CD4-positive, alpha-beta T cell treated with Interleukin-6 for 4 hours (primary cell): ENCODE measurements at regions not wholly inside any gene's neighbourhood (a gene's known extent, or its start where the extent isn't known, plus 50 kb on each side); places are given as distances from the start of the nearest gene placed in this dataset.
"Not testable (repeated sequence)": the region's sequence is repeated elsewhere in the genome, so short reads cannot be mapped to it uniquely, and the experiment has no call there.

Experiments used
- DNase-seq: peaks from one replicate; pipeline ENCODE4 v3.0.0-alpha.2; 2020; ENCODE audit warnings: mixed read lengths

DNA sequence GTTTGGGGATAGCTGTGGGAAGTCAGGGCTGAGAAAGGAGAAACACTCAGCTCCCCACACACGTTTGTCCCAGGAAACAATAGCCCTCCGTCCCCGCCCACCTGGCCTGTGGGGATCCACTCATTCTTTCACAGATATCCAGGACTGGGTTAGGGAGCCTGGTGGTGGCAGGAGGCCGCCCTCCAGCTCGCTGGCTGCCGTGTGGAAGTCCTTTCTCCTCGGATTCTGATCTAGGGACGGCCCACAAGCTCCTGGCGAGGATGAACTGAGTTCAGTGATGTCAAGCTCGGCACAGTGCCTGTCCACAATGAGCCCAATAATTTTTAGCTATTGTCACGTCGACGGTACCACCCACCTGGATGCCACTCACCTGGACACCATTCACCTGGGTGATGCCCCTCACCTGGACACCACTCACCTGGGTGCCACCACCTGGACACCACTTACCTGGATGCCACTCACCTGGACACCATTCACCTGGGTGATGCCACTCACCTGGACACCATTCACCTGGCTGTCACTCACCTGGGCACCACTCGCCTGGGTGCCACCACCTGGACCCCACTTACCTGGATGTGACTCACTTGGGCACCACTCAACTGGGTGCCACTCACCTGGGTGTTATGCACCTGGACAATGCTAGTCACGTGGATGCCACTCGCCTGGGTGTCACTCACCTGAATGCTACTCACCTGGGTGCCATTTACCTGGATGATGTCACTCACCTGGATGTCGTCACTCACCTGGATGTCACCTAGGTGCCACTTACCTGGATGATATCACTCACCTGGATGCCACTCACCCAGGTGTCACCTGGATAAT is 172.5 kb upstream of the FOXF1 start:
- no peak for DNase-seq

DNA sequence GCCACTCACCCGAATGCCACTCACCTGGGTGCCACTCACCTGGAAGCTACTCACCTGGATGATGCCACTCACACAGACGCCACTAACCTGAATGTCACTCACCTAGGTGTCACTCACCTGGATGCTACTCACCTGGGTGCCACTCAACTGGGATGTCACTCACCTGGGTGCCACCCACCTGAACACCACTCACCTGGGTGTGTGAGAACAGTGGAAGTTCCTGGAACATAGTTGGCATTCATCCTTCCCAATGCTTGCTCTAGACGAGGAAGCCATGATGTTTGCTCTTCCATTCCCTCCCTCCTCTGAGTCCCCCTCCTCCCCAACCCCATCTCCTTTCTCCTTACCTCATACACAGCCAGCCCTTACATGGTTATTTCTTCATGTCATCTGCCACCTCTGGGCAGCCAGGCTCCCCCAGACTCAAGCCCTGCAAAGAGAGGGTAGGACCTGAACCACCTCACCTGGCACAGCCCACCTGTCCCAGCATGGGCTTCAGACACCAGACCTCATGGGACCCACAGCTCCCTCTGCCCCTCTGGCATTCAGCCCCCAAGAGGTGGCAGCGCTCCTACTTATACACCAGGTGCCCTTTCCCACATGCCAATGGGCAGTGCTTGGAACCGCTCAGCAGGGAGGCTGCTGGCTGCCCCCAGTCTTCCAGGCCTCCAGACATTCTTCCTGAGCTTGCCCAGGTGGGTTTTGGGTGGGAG is 171.8 kb upstream of the FOXF1 start:
- no peak for DNase-seq

DNA sequence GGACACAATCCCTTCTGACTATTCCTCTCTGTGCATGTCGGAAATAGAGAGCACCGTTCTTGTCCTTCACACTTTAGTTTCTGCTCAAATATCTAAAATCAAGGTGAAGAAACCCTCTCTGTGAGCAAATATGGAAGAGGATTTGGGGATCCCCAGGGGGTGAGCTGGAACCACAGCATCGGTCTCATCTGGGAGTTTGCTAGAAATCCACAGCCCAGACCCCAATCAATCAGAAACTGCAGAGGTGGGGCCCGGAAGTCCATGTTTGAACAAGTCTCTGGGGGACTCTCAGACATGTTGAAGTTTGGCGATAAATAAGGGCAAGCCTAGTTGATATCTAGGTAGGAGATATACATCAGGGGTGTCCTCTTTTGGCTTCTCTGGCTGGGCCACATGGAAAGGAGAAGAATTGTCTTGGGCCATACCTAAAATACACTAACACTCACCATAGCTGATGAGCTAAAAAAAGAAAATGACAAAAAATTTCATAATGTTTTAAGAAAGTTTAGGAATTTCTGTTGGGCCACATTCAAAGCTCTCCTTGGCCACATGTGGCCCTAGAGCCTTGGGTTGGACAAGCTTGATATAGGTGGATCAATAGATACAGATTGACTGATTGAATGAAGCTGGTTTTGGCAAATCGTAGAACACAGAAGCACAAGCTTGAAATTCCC is 168.0 kb upstream of the FOXF1 start:
- no peak for DNase-seq

DNA sequence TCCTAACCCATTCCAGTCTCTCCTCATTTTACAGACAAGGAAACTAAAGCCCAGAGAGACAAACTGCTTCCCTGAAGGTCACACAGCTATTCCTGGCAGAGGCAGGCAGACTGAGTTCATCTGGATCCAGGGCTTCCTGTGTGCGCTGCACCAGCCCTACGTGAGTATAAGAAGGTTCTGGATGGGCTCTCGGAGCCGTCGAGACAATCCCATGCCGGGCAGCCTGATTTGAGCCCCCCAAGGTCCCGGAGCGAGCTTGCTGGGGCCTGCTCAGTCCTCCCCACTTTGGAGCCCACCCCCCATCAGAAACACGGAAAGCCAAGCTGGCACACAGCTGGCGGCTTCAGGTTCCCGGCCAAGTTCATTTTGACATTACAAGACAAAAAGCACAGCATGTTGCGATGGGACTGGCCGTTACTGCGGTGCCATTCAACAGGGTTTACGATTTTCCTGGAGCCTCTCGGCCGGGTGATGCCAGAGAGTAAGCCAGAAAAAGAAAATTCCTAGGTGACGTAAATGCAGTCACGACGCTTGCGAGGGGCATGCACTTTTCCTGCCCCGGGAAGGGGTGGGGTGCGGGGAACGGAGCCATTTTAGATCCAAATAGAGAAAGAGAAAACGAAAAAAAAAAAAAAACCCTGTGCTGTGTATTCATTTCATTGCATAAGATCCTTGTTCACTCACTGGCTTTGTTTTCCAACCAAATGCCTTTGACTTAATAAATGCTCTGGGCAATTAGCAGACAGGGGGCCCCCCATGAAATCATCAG is 167.1 kb upstream of the FOXF1 start:
- no peak for DNase-seq

DNA sequence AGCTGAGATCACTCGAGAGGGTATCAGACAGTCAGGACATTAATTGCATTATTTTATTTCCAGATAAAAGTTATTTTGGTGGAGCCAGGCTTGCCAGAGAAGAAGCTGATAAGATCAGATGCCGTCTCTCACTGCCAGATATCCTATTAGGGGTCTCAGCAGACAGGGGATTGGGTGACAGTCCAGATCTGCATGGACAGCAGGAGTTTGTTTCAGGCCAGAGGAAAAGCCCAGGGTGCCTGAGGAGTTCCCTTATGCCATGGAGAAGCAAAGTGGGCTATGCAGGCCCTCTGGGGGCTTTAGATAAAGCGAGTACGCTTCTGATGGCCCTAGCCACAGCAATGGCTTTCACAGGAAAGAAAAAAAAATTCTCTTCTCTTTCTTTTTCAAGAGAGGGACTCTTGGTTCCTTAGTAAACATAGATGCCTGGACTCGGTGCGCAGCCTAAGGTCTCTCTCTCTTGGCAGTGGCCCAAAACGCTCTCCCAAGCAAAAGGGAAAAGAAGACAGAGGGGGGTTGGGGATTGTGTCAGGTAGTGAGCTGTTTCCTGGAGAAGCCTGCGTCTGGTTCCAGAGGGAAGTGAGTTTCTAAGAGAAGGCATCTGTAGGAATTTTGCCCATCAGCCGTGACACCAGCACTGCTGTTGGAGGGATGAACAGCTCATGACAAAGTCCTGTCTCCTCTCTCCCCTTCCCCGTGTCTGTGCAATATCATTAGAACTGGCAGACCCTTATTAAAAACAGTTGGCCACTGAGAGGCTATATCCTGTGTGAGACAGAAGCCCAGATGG is 166.3 kb upstream of the FOXF1 start:
- no peak for DNase-seq

DNA sequence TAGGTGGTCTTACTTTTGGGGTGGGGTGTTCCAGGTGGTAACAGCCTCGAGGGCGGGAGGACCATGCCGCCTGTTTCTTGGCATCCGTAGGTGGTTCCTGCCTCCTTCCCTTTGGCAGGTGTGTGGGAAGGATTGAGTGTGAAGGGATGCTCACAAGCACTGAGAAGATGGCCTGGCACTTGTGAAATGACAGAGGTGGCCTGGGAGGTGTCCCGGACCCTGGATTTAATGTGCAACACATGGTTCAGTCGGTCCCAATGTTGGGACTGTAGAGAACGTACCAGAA is 165.8 kb upstream of the FOXF1 start:
- DNase-seq = no peak

DNA sequence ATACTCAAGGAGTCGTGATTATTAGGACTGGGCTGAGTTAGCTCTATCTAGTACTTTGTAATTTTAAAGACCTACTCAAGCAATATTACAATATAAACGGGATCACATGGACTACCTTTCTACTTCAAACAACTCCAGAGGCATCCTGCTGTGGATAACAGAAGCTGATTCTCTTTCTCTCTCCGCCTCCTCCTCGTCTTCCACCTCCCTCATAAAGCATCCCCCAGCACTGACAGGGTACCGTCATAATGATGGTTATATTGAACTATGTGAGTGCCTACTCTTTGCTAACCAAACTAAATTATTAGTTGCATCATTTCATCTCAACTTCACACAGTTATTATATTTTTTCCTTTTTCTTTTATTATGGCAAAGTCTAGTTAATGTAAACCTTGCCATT is 165.4 kb upstream of the FOXF1 start:
- no peak for DNase-seq

DNA sequence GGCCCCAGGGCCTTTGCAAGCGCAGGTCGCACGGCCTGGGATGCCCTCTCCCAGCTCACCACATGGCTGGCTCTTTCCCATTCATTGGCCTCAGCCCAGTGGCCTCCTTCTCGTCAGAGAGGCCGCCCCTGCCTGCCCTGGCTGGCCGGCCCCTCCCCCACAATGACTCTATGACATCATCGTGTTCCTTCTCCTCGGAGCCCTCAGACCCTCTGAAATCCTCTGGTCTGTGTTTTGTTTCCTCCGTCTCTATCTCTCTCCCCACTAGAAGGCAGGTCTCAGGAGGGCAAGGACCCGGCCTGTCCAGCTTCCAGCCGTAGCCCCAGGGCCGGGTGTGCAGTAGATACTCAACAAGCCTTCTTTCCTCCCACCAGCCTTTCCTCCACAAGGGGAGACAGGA is 164.8 kb upstream of the FOXF1 start:
- DNase-seq = no peak

DNA sequence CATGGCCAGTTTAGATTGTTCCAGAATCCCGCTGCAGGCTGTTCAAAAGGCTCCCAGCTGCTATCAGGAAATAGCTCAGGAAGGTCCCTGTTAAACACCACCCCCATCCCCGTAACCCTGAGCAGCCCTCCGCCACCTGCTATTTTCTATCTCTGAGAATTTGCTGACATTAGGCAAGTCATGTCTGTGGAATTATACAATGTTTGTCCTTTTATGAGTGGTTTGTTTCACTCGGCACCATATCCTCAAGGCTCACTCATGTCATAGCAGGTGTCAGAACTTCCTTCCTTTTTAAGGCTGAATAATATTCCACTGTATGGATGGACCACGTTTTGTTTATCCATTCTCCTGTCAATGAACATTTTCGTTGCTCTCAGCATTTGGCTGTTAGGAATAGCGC is 164.3 kb upstream of the FOXF1 start:
- DNase-seq = no peak

DNA sequence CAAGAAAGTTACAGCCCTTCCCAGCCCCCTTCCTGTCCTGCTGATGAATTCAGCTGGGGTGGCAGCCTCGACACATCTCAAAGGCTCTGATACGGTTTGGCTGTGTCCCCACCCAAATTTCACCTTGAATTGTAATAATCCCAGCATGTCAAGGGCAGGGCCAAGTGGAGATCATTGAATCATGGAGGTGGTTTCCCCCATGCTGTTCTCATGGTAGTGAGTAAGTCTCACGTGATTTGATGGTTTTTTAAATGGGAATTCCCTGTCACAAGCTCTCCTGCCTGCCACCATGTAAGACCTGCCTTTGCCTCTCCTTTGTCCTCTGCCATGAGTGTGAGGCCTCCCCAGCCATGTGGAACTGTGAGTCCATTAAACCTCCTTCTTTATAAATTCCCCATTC is 163.2 kb upstream of the FOXF1 start:
- DNase-seq = no peak

DNA sequence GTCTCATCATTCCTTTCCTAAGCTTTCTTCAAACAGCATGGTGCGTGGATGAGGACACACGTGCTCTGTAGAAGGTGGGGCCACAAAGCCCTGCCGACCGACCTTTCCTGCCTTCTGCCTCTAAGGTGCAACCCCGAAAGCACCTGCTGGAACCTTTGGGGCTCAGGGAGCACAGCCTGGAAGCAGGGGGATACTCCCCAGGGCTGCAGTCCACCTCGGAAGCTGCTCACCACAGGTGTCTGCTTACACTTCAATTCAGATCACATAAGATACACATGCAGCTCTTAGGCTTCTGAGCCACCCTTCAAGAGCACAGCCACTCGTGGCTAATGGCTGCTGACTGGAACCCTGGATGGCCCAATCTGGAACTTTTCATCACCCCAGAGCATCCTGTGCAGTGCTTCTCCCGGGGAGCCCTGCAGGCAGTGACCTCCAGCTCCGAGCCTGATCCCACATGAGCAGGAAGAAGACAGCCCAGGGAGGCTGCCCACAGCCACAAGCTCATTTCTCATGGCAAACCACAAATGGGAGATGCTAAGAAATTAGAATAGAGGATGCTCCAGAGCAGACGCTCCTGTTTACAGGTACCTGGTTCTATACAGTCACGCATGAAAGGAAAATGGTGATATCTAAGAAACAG is 162.3 kb upstream of the FOXF1 start:
- DNase-seq = no peak

DNA sequence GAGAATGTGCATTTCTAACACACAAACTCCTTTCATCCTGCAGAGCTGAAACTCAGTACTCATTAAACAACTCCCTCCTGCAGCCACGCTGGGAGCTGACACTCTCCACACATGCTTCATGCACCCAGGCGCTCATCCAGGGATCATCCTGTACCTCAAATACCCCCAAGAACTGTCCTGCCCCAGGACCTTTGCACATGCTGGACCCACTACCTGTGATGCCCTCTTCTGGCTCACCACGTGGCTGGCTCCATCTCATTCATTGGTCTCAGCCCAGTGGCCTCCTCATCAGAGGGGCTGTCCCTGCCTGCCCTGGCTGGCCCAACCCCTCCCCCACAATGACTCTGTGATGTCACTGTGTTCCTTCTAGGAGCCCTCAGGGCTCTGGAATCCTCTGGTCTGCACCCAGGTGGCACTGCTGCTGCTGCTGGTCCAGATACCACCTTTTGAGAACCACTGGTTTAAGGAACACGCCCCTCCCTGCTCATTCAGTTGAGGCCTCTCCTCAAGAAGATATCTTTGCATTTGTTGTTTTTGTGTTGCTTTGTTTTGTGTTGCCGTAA is 160.9 kb upstream of the FOXF1 start:
- no peak for DNase-seq

DNA sequence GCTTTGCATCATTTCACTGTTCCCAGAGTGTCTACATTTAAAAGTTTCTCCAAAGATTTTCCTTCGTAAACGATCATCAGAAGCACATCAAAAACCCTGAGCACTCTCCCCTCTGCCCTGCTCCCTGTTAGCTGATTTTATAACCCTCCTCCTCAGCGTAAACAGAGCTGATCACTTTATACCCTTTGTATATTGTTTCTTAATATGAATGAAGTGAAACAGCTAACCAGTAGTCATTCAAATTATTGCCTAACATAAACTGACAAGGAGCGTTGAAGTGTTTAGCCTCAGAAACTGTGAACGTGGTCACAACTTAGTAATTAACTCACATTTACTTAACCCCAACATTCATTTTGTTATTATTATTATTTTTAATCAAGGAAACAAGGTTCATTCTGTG is 160.0 kb upstream of the FOXF1 start:
- no peak for DNase-seq

DNA sequence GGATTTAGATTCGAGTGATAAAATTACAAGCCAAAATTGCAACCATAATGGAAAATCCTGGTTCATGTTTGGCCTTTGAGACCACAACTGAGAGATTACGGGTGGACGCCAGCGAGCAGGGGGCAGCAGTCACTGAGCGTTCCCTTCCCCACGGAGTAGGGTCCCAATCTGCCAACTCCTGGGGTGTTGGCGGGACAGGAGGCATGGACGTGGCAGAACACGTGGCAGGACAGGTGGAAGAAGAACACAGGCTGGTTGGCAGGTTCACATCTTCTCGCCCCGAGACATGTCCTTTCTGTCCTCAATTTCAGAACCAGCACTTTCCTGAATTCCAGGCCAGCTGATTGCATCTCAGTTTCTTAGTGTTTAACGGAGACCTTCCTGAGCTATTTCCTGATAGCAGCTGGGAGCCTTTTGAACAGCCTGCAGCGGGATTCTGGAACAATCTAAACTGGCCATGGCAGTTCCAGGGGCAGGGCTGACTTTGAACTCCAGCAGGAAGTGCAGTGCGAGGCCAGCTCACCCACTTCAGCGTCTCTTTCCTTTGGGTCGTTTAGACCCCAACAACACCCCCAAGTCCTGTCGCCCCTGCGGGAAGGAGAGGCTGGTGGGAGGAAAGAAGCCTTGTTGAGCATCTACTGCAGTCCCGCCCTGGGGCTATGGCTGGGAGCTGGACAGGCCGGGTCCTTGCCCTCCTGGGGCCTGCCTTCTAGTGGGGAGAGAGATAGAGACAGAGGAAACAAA is 159.1 kb upstream of the FOXF1 start:
- DNase-seq = no peak

DNA sequence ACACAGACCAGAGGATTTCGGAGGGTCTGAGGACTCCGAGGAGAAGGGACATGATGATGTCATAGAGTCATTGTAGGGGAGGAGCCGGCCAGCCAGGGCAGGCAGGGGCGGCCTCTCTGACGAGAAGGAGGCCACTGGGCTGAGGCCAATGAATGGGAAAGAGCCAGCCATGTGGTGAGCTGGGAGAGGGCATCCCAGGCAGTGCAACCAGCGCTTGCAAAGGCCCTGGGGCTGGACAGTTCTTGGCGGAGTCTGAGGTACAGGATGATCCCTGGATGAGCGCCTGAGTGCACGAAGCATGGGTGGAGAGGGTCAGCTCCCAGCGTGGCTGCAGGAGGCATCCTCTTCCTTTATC is 158.6 kb upstream of the FOXF1 start:
- not testable (repeated sequence) for DNase-seq

DNA sequence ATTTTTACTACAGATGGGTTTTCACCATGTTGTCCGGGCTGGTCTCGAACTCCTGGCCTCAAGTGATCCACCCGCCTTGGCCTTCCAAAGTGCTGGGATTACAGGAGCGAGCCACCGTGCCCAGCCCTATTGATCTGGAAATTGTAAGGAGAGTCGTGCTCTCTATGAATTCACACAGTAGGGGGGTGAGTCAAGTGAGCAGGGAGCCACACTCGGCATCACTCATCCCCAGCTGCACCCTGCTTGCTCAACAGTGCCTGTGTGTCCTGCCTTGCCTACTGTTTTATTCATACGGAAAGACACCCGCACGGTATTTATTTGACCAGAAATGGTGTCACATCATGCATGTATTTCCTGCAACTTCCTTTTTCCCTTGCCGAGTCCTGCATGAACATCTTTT is 157.2 kb upstream of the FOXF1 start:
- DNase-seq = no peak

DNA sequence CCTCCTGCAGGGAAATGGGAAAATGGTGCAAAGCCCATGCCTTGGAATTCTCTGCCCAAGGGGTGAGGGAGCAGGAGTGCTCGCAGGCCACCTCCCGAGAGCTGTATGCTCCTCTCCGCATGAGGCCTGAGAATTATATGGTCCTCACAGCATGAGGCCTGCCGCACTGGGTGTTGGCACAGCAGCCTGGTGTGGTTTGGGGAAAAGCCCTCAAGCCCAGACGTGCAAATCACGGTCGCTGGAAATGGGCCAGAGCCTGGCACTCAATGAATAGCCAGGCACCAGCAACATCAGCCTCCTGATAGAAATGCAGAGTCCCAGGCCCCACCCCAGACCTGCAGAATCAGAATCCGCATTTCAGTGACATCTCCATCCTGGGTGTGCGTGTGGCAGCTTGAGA is 156.4 kb upstream of the FOXF1 start:
- DNase-seq = no peak

DNA sequence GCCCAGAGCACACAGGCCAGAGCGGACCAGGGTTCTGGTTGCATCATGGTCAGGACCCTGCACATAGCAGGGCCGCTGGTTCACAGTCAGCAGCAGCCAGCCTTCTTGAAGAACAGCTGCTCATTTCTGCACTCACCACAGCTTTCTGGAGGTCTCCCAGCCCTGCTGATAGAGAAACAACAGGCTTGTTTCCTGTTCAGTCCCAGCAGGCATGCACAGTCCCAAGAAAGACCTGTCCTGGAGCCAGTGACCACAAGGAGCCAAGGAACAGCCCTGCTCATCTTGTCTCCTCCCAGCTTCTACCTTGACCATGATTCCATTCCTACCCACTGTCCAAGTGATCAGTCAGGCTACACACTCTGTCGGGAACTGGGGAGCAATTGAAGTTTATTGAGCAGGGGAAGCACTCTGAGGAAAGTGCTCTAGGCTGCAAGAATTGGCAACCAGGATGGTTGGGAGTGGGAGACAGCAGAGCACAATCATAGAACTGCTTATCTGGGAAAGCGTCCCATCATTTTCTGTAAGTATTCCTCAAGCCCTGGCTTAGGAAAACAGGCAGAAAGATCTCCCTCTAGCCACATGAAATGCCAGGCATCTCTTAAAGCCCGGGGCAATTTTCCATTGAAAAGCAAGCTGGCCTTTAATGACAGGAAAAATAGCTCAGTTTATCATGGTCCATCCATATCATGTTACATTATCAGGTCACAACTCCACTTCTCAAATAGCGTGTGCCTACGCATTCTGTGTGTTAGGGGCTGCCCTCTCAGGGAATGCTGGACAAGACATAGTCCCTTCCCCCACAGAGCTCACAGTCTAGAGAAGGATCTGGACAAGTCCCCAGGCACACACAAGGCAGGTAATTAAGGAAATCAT is 155.4 kb upstream of the FOXF1 start:
- DNase-seq = no peak

DNA sequence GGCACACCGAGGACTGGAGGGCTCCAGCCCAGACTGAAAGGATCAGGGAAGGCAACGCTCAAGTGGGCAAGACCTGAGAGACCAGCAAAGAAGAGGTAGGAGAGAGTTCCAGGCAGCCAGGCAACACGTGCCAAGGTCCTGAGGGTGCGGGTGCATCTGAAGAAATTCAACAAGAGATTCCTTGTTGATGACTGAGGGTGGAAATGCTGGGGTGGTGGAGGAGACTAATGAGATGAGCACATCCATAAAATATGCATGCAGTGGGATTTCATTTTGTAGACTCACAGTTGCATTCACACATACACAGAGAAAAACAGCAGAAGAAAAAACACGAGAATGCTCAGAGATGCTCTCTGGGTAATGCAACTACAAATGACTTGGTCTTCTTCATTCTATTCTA is 154.8 kb upstream of the FOXF1 start:
- no peak for DNase-seq

DNA sequence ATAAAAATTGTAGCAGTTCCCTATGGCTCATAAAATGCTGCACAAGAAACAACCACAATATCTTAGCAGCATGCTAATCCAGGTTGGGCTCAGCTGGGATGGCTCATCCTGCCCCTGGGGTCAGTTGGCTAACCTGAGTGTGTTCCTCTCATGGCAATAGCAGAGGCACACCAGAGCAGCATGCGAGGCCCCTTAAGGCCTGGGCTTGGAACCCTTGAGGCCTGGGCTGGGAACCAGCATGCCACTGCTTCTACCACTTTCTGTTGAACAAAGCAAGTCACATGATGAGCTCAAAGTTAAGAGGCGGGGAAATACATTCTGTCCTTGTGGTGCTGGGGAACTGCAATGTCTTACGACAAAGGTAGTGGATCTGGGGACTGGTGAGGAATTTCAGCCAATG is 154.4 kb upstream of the FOXF1 start:
- DNase-seq = no peak
